ENCODE measurements at regions not wholly inside any gene's neighbourhood (a gene's known extent, or its start where the extent isn't known, plus 50 kb on each side); places are given as distances from the start of the nearest gene placed in this dataset.

DNA sequence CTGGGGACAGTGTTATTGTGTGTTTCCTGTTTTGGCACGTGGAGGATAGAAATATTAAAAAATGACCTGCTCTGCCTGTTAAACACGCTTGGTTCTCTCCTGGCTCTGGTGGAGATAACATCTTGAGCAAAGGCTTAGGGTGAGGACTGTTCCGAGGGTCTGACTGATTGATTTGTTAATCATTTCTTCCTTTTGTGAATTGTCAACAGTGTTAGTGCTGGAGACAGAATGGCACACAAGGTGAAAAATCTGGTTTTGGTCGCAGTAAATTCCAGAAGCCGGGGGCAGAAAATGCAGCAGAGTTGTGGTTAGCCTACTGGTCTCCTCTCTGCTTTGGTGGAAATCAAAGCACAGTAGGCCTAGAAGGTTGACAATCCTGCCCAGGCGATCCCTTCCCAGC is 163.6 kb downstream of the FGF9 start (continued):
- TF ChIP-seq, protein P1, sequence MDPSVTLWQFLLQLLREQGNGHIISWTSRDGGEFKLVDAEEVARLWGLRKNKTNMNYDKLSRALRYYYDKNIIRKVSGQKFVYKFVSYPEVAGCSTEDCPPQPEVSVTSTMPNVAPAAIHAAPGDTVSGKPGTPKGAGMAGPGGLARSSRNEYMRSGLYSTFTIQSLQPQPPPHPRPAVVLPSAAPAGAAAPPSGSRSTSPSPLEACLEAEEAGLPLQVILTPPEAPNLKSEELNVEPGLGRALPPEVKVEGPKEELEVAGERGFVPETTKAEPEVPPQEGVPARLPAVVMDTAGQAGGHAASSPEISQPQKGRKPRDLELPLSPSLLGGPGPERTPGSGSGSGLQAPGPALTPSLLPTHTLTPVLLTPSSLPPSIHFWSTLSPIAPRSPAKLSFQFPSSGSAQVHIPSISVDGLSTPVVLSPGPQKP (CRISPR knock-in tag; IDR thresholded peaks at IDR 0.05): no peak
- TF ChIP-seq, protein P2, sequence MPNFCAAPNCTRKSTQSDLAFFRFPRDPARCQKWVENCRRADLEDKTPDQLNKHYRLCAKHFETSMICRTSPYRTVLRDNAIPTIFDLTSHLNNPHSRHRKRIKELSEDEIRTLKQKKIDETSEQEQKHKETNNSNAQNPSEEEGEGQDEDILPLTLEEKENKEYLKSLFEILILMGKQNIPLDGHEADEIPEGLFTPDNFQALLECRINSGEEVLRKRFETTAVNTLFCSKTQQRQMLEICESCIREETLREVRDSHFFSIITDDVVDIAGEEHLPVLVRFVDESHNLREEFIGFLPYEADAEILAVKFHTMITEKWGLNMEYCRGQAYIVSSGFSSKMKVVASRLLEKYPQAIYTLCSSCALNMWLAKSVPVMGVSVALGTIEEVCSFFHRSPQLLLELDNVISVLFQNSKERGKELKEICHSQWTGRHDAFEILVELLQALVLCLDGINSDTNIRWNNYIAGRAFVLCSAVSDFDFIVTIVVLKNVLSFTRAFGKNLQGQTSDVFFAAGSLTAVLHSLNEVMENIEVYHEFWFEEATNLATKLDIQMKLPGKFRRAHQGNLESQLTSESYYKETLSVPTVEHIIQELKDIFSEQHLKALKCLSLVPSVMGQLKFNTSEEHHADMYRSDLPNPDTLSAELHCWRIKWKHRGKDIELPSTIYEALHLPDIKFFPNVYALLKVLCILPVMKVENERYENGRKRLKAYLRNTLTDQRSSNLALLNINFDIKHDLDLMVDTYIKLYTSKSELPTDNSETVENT (CRISPR knock-in tag; IDR thresholded peaks at IDR 0.05): no peak
- no peak for TF ChIP-seq GTF2B (IDR thresholded peaks at IDR 0.05; ENCODE audit: extremely low read depth, insufficient read length)
- no peak for TF ChIP-seq CXXC5 (CRISPR knock-in tag; IDR thresholded peaks at IDR 0.05)
- no peak for TF ChIP-seq TAL1 (IDR thresholded peaks at IDR 0.05)

GRCh38 chr13:21837288-21837687 is 166.4 kb downstream of the FGF9 start:
- FAIRE-seq (no peak), DNase-seq (ENCODE audit: extremely low read depth in 1 of 4, low spot score in 3 of 4) (no peak), ATAC-seq (no peak)
- Histone ChIP-seq H3K36me3 (ENCODE audit: control insufficient read depth, insufficient read depth, low read length) (no peaks in the 10 kb centered on the region), H3K27me3 (ENCODE audit: control insufficient read depth in 2 of 2, insufficient read depth in 2 of 2, low read length in 2 of 2) (no peaks in the 10 kb centered on the region), H3K4me1 (replicated peaks in 1 of 2; ENCODE audit: control insufficient read depth in 2 of 2, insufficient read depth in 2 of 2, low read length in 2 of 2) (no peaks in the 10 kb centered on the region), H3K9ac (ENCODE audit: insufficient read depth in 1 of 2, low read depth in 2 of 2, low read length in 2 of 2) (no peak overlapping the region), H3K4me2 (ENCODE audit: insufficient read depth, low read length) (no peak overlapping the region), H3K9me1 (ENCODE audit: control insufficient read depth, insufficient read depth, low read length) (no peaks in the 10 kb centered on the region), H2AFZ (ENCODE audit: low read depth, low read length) (no peak overlapping the region), H3K4me3 (no peak overlapping the region), H4K20me1 (replicated peaks; ENCODE audit: control insufficient read depth, insufficient read depth, low read length) (no peaks in the 10 kb centered on the region), H3K9me3 (replicated peaks; ENCODE audit: control insufficient read depth, insufficient read depth, low read depth, low read length) (no peaks in the 10 kb centered on the region; the same call in 1 of the 2 replicates), H3K79me2 (ENCODE audit: control insufficient read depth, insufficient read depth, low read length) (no peaks in the 10 kb centered on the region), H3K27ac (ENCODE audit: extremely low read depth, low read depth, low read length) (no peak overlapping the region)
- intact Hi-C loops (cut with micrococcal nuclease): no loop called here
- CTCF ChIA-PET (ENCODE audit: low intra/inter-chr PET ratio): no interaction called here
- BruUV-seq (replicated peaks): no TSS peak
- 0% methylated on average over 3 of the region's 3 CpGs for WGBS (ENCODE audit: insufficient coverage, low coverage, missing lambda C conversion rate)
- TF ChIP-seq SUPT5H (IDR thresholded peaks at IDR 0.05): no peak
- no peak for TF ChIP-seq PRMT5 (CRISPR knock-in tag; IDR thresholded peaks at IDR 0.05)
- POLR2A ChIA-PET: no interaction called here
- in situ Hi-C loops (cut with MboI): no loop called here
